ENCODE measurements at regions not wholly inside any gene's neighbourhood (a gene's known extent, or its start where the extent isn't known, plus 50 kb on each side); places are given as distances from the start of the nearest gene placed in this dataset.
"Not testable (repeated sequence)": the region's sequence is repeated elsewhere in the genome, so short reads cannot be mapped to it uniquely, and the experiment has no call there.

DNA sequence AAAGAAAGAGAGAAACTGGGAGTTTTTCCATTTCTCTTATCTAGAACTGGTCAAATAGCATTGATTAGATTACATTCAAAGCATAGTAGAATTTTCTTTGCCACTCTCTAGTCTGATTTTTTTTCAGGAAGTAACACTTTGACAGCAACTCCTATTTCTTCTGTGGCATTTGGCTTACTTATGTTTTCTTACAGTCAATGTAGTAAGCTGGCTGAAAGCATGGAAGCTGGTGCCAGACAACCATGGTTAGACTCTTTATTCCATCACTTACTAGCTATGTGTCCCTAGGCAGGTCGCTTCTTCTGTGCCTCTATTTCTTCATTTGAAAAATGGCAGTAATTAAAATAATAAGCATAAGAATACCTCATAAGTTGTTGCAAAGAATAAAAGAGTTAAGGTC, 54.2 kb upstream of the OPRM1 start:
- no peak for DNase-seq (ENCODE audit: low read depth in 3 of 3, low spot score in 2 of 3)

DNA sequence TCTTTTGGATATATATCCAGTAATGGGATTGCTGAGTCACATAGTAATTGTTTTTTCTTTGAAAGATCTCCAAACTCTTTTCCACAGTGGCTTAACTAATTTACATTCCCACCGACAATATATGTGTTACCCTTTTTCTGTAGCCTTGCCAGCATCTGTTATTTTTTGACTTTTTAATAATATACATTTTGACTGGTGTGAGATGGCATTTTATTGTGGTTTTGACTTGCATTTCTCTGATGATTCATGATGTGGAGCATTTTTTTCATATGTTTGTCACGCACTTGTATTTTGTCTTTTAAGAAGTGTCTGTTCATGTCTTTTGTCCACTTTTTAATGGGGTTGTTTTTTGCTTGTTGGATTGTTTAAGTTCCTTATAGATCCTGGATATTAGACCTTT, 58.9 kb upstream of the OPRM1 start:
- DNase-seq (ENCODE audit: low read depth in 3 of 3, low spot score in 2 of 3): no peak

DNA sequence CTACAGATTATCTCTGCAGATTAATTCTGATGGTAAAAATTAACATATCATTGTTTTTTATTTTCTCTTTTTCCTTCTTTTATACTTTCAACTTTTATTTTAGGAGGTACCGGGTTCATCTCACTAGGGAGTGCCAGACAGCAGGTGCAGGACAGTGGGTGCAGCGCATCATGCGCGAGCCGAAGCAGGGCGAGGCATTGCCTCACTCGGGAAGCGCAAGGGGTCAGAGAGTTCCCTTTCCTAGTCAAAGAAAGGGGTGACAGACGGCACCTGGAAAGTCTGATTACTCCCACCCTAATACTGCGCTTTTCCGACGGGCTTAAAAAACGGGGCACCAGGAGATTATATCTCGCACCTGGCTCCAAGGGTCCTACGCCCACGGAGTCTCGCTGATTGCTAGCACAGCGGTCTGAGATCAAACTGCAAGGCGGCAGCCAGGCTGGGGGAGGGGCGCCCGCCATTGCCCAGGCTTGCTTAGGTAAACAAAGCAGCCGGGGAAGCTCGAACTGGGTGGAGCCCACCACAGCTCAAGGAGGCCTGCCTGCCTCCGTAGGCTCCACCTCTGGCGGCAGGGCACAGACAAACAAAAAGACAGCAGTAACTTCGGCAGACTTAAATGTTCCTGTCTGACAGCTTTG, 60.0 kb upstream of the OPRM1 start:
- not testable (repeated sequence) for DNase-seq (ENCODE audit: low read depth in 3 of 3, low spot score in 2 of 3)

DNA sequence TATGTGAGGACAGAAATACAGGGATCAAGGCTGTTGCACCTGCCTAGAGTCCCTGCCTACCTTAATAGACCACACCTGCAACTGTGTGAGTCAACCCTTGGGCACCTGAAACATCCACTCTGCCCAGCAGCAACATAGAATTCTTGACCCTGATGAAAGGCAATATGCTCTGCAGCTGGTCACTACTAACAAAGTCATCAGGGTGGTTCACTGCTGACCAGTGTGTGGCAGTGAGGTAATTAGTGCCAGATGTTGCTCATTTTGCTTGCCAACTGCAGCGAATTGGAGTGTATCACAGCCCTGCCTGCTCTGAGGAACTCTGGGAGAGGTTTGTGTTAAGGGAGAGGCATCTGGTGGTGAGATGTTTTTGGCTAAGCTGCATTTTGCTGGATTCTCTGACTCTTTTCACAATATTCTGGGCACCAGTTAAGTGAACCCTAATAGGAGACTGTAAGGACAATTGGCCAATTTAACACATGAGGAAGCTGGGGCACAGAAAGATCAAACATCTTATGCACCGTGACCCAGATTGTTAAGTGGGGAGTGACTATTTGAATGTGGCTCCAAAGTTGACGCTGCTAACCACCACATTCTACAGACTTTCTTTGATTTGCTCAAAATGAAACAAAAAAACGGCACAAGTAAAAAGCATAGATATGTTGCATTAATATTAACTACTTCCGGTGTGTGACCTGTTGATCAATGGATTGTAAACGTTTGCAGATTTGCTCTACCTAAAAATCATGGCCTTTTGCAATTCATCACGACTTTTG, 61.9 kb upstream of the OPRM1 start:
- DNase-seq (ENCODE audit: low read depth in 3 of 3, low spot score in 2 of 3): no peak

GRCh38 chr6:153966001-153966400, 73.0 kb upstream of the OPRM1 start:
- DNase-seq (ENCODE audit: low read depth in 3 of 3, low spot score in 2 of 3): no peak

DNA sequence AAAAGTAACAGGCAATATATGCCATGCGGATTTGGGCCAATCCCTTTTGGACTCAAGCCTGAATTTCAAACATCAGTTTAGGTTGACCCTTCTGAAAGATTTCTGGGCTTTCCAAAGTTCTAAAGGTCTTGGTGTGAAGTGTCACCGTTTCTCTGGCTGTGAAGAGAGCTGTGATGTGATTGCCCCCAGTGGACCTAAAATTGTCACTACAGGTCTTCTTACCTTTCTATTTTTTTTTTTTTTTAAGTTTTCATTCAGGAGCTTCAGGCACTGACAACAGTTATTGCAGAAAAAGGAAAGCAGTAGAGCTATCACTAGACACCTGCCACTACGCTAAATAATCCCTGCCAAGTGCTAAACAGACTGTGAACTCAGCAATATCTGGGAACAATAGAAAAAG, 75.7 kb upstream of the OPRM1 start:
- no peak for DNase-seq (ENCODE audit: low read depth in 3 of 3, low spot score in 2 of 3)

- DNase-seq (ENCODE audit: low read depth in 3 of 3, low spot score in 2 of 3): no peak
These were observed 76.5 kb upstream of the OPRM1 start for GRCh38 chr6:153962555-153962954.

- DNase-seq (ENCODE audit: low read depth in 3 of 3, low spot score in 2 of 3): no peak
These were observed 78.3 kb upstream of the OPRM1 start for GRCh38 chr6:153960741-153961140.

DNA sequence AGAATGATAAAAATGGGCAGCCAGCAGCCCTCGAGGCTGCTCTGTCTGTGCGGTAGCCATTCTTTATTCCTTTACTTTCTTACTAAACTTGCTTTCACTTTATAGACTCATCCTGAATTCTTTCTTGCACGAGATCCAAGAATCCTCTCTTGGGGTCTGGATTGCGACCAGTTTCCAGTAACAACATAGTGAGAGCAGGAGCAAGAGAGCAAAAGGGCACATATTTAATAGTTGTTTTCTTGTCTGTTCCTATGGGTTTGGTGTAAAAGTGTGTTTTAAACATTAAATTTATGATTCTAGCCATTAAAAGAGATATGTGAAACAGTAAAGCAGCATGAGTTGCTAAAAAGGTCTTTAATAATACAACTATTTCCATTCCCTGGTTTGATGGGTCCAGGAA, 78.8 kb upstream of the OPRM1 start:
- DNase-seq (ENCODE audit: low read depth in 3 of 3, low spot score in 2 of 3): no peak

DNA sequence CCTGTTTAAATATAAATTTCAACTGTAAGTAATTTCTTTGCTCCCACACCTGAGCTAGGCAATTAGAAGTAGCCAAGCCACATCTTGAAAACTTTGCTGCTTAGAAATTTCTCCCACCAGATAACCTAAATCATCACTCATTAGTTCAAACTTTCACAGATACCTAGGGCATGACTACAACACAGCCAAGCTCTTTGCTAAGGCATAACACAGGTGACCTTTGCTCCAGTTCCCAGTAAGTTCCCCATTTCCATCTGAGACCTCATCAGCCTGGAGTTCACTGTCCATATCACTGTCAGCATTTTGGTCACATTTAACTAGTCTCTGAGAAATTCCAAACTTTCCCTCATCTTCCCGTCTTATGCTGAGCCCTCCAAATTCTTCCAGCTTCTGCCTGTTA, 79.8 kb upstream of the OPRM1 start:
- DNase-seq (ENCODE audit: low read depth in 3 of 3, low spot score in 2 of 3): no peak

GRCh38 chr6:153958860-153959259, 80.2 kb upstream of the OPRM1 start:
- no peak for DNase-seq (ENCODE audit: low read depth in 3 of 3, low spot score in 2 of 3)

GRCh38 chr6:153957394-153957793, 81.6 kb upstream of the OPRM1 start:
- no peak for DNase-seq (ENCODE audit: low read depth in 3 of 3, low spot score in 2 of 3)

DNA sequence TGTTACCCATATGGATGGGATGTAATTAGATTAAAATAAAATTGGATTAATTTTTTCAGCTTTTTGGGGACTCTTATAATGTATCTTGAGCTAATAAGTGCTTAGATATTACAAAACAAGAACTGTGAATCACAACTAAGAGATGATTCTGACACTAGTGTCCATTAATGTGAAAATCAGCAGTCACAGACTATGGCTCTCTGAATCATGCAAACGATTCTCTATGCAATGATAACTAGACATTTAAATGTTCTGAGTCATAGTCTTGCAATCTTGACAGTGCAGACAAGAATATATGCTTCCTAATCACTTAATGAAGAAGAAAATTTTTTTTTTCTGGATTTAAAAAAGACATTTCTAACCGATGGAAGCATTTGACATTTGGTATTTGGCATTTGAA, 82.2 kb upstream of the OPRM1 start:
- DNase-seq (ENCODE audit: low read depth in 3 of 3, low spot score in 2 of 3): no peak

GRCh38 chr6:153949616-153950015, 89.4 kb upstream of the OPRM1 start:
- no peak for DNase-seq (ENCODE audit: low read depth in 3 of 3, low spot score in 2 of 3)

- DNase-seq (ENCODE audit: low read depth in 3 of 3, low spot score in 2 of 3): peak in 2 of 3 donors; percentile 2 to 20
These were observed 91.1 kb upstream of the OPRM1 start for GRCh38 chr6:153947808-153948447.

- no peak for DNase-seq (ENCODE audit: low read depth in 3 of 3, low spot score in 2 of 3)
These were observed 94.8 kb upstream of the OPRM1 start for GRCh38 chr6:153944201-153944600.

DNA sequence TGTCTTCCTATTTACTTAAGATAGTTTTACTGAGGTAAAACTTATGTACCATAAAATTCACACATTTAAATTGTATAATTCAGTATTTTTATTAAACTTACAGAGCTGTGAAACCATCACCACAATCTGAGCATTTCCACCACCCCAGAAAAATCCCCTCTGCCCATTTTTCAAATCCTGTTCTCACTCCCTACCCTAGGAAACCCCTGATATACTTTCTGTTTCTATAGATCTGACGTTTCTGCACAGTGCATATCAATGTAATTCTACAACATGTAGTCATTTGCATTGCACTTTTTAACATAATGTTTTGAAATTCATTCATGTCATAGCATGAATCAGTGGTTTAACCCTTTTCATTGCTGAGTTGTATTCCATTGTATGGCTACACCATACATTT, 96.7 kb upstream of the OPRM1 start:
- no peak for DNase-seq (ENCODE audit: low read depth in 3 of 3, low spot score in 2 of 3)

GRCh38 chr6:153941768-153942167, 97.3 kb upstream of the OPRM1 start:
- DNase-seq (ENCODE audit: low read depth in 3 of 3, low spot score in 2 of 3): no peak

- no peak for DNase-seq (ENCODE audit: low read depth in 3 of 3, low spot score in 2 of 3)
These were observed 100.2 kb upstream of the OPRM1 start for GRCh38 chr6:153938876-153939275.

DNA sequence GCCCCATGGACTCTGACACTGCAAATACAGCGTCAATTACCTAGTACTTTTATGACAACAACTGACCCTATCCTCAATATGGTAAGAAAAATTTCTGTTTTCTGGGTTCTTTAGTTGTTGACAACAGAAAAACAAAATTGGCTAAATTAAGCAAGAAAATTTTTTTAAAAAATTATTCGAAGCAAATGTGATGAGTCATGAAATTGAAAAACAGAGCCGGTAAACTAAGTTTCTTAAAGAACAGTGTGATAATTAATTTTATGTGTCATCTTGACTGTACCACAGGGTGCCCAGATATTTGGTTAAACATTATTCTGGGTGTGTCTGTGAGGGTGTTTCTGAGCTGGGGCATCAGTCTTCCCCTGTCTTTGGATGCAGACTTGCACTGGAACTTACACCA, 107.6 kb upstream of the OPRM1 start:
- no peak for DNase-seq (ENCODE audit: low read depth in 3 of 3, low spot score in 2 of 3)

GRCh38 chr6:153927867-153928266, 111.2 kb upstream of the OPRM1 start:
- no peak for DNase-seq (ENCODE audit: low read depth in 3 of 3, low spot score in 2 of 3)
